ENCODE measurements at regions not wholly inside any gene's neighbourhood (a gene's known extent, or its start where the extent isn't known, plus 50 kb on each side); places are given as distances from the start of the nearest gene placed in this dataset.

DNA sequence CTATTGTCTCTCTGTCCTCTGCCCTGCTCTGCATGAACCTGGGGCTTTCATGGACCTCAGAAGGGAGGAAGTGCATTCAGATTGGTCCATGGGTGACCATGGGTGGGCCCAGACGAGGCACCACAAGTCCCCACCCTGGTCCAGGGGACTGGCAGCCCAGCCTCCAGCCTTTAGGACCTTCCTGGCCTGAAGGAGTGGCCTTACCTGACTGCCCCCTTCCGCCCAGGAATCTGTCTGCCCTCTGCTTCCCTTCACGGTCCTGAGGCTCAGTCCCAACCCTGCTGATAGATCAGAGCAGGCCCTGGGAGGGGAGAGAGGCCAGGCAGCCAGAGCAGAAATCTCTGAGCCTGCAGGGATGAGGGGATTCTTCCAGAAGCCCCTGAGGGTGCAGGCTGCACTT lies 455.4 kb downstream of the PCDH18 start:
- H3K27me3 Mint-ChIP-seq (ENCODE audit: low read depth, poor library complexity) = no peaks in the 10 kb centered on the region

DNA sequence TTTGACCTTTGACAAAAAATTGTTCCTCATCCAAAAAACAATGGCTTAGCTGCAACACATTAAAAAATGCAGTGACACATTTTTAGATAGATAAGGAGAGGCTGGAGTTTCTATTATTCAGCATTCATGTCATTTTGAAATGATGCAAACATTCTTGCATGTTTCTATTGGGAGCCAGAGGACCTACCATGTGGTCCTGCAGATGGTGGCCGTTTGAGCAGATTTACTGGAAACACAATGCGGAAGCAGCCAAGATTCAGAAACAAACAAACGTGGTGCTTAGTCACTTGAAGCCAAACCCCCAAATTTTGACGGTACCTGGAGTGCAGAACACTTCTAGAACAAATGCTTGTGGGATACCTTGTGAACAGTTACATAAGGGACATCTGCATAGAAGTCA lies 456.7 kb downstream of the PCDH18 start:
- peaks cover 10% of the 10 kb centered on the region for H3K9me3 Mint-ChIP-seq
- TF ChIP-seq, protein P1, sequence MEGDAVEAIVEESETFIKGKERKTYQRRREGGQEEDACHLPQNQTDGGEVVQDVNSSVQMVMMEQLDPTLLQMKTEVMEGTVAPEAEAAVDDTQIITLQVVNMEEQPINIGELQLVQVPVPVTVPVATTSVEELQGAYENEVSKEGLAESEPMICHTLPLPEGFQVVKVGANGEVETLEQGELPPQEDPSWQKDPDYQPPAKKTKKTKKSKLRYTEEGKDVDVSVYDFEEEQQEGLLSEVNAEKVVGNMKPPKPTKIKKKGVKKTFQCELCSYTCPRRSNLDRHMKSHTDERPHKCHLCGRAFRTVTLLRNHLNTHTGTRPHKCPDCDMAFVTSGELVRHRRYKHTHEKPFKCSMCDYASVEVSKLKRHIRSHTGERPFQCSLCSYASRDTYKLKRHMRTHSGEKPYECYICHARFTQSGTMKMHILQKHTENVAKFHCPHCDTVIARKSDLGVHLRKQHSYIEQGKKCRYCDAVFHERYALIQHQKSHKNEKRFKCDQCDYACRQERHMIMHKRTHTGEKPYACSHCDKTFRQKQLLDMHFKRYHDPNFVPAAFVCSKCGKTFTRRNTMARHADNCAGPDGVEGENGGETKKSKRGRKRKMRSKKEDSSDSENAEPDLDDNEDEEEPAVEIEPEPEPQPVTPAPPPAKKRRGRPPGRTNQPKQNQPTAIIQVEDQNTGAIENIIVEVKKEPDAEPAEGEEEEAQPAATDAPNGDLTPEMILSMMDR (IDR thresholded peaks at IDR 0.05) = no peak

More for the DNA sequence above, 455.4 kb downstream of the PCDH18 start:
- Mint-ChIP-seq H3K36me3 (ENCODE audit: low read depth) (no peaks in the 10 kb centered on the region), H3K9me3 (peaks cover 10% of the 10 kb centered on the region), H3K27ac (no peak overlapping the region), H3K4me3 (no peak overlapping the region), H3K4me1 (peaks cover 10% of the 10 kb centered on the region)
- no peak for DNase-seq
- TF ChIP-seq, protein P1 (IDR thresholded peaks at IDR 0.05) = no peak

DNA sequence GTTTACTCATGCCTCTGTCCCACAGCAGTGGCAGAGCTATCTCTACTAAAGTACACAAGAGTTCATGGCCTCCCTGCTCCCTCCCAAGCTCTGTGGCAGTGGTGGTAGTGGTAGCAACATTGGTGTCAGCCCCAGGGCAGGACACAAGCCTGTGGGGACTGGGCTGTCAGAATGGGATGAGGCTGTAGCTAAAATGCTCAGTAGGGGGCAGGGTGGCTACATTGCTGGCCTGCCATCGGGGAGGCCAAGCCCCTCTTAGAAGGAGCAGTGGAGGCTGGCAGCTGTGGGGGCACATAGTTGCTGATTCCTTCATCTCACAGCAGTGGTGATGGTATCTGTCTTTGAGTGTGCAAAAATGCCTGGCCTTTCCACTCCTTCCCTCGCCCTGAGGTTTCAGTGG lies 461.7 kb downstream of the PCDH18 start:
- Mint-ChIP-seq H3K4me1 (no peaks in the 10 kb centered on the region), H3K27me3 (ENCODE audit: low read depth, poor library complexity) (no peaks in the 10 kb centered on the region), H3K9me3 (peaks cover 2% of the 10 kb centered on the region), H3K36me3 (ENCODE audit: low read depth) (no peaks in the 10 kb centered on the region), H3K27ac (no peak overlapping the region), H3K4me3 (no peak overlapping the region)
- no peak for DNase-seq
- TF ChIP-seq, protein P1 (IDR thresholded peaks at IDR 0.05) = no peak

More for the DNA sequence above, 456.7 kb downstream of the PCDH18 start:
- Mint-ChIP-seq H3K36me3 (ENCODE audit: low read depth) (no peaks in the 10 kb centered on the region), H3K4me3 (no peak overlapping the region), H3K27me3 (ENCODE audit: low read depth, poor library complexity) (no peaks in the 10 kb centered on the region), H3K27ac (no peak overlapping the region), H3K4me1 (peaks cover 8% of the 10 kb centered on the region)
- DNase-seq = no peak

DNA sequence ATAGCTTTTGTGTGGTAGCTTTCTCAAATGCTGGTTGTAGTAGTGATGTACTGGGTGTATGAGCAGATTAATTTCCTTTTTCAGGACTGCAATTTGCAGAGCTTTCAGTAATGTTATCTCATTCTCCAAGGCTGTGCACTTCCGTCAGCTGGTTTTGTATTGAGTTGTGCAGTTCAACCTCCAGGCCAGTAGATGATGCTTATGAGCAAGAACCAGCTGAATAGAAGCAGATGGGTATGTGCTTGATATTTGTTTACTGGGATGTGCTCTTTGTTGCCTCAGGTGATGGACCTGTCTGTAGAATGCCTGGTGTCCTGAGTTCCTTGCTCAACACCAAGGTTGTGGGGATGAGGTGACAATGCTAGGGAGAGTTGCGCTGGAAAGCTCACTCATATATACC lies 462.8 kb downstream of the PCDH18 start:
- H3K36me3 Mint-ChIP-seq (ENCODE audit: low read depth) = no peaks in the 10 kb centered on the region

DNA sequence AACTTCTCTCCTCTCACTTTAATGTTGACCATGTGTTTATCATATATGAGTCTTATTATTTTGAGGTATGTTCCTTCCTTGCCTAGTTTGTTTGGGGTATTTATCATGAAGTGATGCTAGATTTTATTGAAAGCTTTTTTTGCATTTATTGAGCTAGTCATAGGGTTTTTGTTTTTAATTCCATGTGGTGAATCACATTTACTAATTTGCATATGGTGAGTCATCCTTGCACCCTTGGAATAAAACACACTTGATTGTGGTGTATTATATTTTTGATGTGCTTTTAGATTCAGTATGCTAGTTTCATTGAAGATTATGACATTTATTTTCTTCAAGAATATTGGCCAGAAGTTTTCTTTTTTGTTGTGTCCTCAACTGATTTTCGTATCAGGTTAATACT lies 464.6 kb downstream of the PCDH18 start:
- no peak for DNase-seq
- Mint-ChIP-seq H3K4me3 (no peak overlapping the region), H3K27ac (no peak overlapping the region), H3K27me3 (ENCODE audit: low read depth, poor library complexity) (no peaks in the 10 kb centered on the region), H3K36me3 (ENCODE audit: low read depth) (no peaks in the 10 kb centered on the region), H3K9me3 (no peaks in the 10 kb centered on the region), H3K4me1 (no peaks in the 10 kb centered on the region)
- TF ChIP-seq, protein P1 (IDR thresholded peaks at IDR 0.05) = no peak

More for the DNA sequence above, 462.8 kb downstream of the PCDH18 start:
- Mint-ChIP-seq H3K9me3 (no peaks in the 10 kb centered on the region), H3K4me3 (no peak overlapping the region), H3K27ac (no peak overlapping the region), H3K27me3 (ENCODE audit: low read depth, poor library complexity) (no peaks in the 10 kb centered on the region), H3K4me1 (no peaks in the 10 kb centered on the region)
- TF ChIP-seq, protein P1 (IDR thresholded peaks at IDR 0.05) = no peak
- no peak for DNase-seq

DNA sequence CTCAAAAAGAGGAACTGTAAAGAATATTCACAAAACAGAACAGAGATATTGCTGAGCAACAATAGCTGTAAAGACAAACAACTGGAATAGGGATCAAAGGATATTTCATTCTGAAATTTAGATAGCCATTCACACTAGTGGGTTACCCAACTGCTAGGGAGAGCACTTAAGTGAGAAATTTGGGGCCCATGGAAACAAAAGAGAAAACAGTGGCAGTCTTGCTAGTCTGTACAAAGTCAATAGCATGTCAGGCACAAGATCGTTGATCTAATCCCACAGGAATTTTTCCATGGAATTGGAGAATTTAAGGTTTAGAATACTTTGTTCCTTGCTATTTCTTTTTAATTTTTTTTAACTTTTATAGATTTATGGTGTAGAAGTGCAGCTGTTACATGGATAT lies 467.0 kb downstream of the PCDH18 start:
- Mint-ChIP-seq H3K4me3 (no peak overlapping the region), H3K4me1 (no peaks in the 10 kb centered on the region), H3K9me3 (no peaks in the 10 kb centered on the region), H3K36me3 (ENCODE audit: low read depth) (no peaks in the 10 kb centered on the region), H3K27me3 (ENCODE audit: low read depth, poor library complexity) (no peaks in the 10 kb centered on the region), H3K27ac (no peak overlapping the region)
- TF ChIP-seq, protein P1 (IDR thresholded peaks at IDR 0.05) = no peak
- no peak for DNase-seq

Data from nephron progenitor cell (in vitro differentiated cells).